ENCODE measurements at regions not wholly inside any gene's neighbourhood (a gene's known extent, or its start where the extent isn't known, plus 50 kb on each side); places are given as distances from the start of the nearest gene placed in this dataset.

DNA sequence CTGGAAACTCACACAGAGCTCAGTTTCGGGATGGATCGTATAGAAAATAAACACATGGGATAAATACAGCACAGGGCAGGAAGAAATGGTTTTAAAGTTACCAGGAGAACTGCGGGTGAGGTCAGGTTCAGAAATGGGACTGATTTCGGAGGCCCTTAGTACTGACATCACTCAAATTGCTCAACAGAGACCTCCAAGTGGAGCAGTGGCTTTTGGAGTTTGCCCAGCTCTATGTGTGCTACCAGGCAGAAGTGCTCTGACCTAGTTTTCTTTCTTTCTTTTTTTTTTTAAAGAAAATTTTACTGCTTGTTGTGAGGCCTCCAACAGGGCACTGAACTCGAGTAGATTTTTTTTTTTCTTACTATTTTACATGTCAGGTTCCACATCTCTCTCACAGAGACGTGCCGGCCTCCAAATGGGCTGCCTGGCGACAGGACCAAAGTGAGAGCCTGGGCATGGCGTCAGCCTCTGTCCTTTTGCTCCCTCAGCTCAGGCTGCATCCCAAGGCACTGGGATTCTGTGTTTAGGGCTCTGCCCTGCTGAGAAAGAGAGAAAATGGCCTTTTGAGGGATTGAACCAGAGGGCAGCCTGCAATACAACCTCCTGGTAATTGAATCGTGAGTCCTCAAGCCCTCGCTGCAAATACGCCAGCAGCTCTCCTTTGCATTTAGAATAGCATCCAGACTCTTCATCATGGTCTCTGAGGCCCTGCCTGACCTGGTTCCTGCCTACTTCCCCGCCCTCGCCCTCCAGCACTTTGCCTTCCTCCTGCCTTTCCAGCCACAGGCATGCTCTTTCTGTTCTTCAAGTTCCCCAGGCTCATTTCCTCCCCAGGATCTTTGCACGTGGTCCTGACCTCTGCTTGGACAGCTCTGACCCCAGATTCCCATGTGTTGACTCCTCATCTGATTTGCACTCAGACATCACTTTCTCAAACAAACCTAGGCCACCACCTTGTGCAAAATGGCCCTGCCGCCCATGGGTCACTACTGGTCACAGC, 173.5 kb downstream of the FGF1 start (continued):
- TF ChIP-seq NR2C2 (CRISPR knock-in tag; IDR thresholded peaks at IDR 0.05; ENCODE audit: borderline replicate concordance) (peak; percentile 39; the same call in 1 of the 2 replicates), FOXO1 (CRISPR knock-in tag; IDR thresholded peaks at IDR 0.05) (no peak), ZNF83 (CRISPR knock-in tag; IDR thresholded peaks at IDR 0.05; ENCODE audit: borderline replicate concordance) (no peak), ZFP36 (IDR thresholded peaks at IDR 0.05; ENCODE audit: borderline replicate concordance, low read depth, low read length, partially characterized antibody) (no peak), STAT6 (CRISPR knock-in tag; IDR thresholded peaks at IDR 0.05; ENCODE audit: borderline replicate concordance) (no peak), EP300 (IDR thresholded peaks at IDR 0.05; ENCODE audit: low read depth in 2 of 2, low read length in 2 of 2) (0 out of 4 replicates have a peak, but pooled peaks of 1 of the 2 experiments have one; percentile 15), EP300 (CRISPR knock-in tag; IDR thresholded peaks at IDR 0.05; ENCODE audit: borderline replicate concordance) (no peak), NR2F6 (IDR thresholded peaks at IDR 0.05) (peak; percentile 68), NR2F6 (CRISPR knock-in tag; IDR thresholded peaks at IDR 0.05) (peak; percentile 76), CC2D1A (CRISPR knock-in tag; IDR thresholded peaks at IDR 0.05) (no peak), MYC (CRISPR knock-in tag; IDR thresholded peaks at IDR 0.05; ENCODE audit: borderline replicate concordance) (no peak; the same call in 1 of the 2 replicates), ZBTB43 (CRISPR knock-in tag; conservative IDR thresholded peaks at IDR 0.05) (0 out of 2 replicates have a peak, but pooled peaks have one; percentile 26), ZNF414 (CRISPR knock-in tag; IDR thresholded peaks at IDR 0.05) (no peak), JARID2 (CRISPR knock-in tag; IDR thresholded peaks at IDR 0.05; ENCODE audit: insufficient replicate concordance) (no peak), MAFF (IDR thresholded peaks at IDR 0.05; ENCODE audit: low read depth, low read length) (no peak), ZNF557 (CRISPR knock-in tag; IDR thresholded peaks at IDR 0.05) (0 out of 2 replicates have a peak, but pooled peaks have one; percentile 26), HNF4G (IDR thresholded peaks at IDR 0.05; ENCODE audit: borderline replicate concordance, low read depth, low read length) (no peak), HNF4G (CRISPR knock-in tag; IDR thresholded peaks at IDR 0.05; ENCODE audit: borderline replicate concordance, low read depth) (no peak), MXD4 (CRISPR knock-in tag; IDR thresholded peaks at IDR 0.05) (no peak), MXI1 (IDR thresholded peaks at IDR 0.05; ENCODE audit: borderline replicate concordance, low read depth, low read length) (no peak), RAD21 (CRISPR knock-in tag; IDR thresholded peaks at IDR 0.05) (no peak), ZMYM2 (CRISPR knock-in tag; IDR thresholded peaks at IDR 0.05) (peak; percentile 54; the same call in 1 of the 2 replicates), NR2F1 (CRISPR knock-in tag; IDR thresholded peaks at IDR 0.05) (peak; percentile 17 to 63; a peak in 3 of 4 replicates), POLR2AphosphoS5 (IDR thresholded peaks at IDR 0.05; ENCODE audit: low read depth, low read length) (no peak)
- TF ChIP-seq, protein P1, sequence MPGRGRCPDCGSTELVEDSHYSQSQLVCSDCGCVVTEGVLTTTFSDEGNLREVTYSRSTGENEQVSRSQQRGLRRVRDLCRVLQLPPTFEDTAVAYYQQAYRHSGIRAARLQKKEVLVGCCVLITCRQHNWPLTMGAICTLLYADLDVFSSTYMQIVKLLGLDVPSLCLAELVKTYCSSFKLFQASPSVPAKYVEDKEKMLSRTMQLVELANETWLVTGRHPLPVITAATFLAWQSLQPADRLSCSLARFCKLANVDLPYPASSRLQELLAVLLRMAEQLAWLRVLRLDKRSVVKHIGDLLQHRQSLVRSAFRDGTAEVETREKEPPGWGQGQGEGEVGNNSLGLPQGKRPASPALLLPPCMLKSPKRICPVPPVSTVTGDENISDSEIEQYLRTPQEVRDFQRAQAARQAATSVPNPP (CRISPR knock-in tag; IDR thresholded peaks at IDR 0.05) = no peak
